Liver (tissue), 8 donors: ENCODE measurements at regions not wholly inside any gene's neighbourhood (a gene's known extent, or its start where the extent isn't known, plus 50 kb on each side); places are given as distances from the start of the nearest gene placed in this dataset.

Source experiments
- DNase-seq: peaks from one replicate; pipeline ENCODE4 v3.0.0-alpha.2; 2017; ENCODE audit warnings: low spot score
- H3K27ac ChIP-seq, 2 donors: one replicate each; pipeline ENCODE4 v1.7.0; 2013; ENCODE audit warnings: inconsistent platforms in 2 of 2, low read length in 2 of 2, control low read depth in 1 of 2, low read depth in 1 of 2, mild to moderate bottlenecking in 1 of 2
- H3K27me3 ChIP-seq, 4 donors: one replicate each; pipeline versions ENCODE4 v1.6.1 to v1.7.0; 2013; ENCODE audit warnings: low read length in 3 of 4, inconsistent platforms in 1 of 4, mild to moderate bottlenecking in 1 of 4, moderate library complexity in 1 of 4; ENCODE audit not compliant: control insufficient read depth in 4 of 4, insufficient read depth in 4 of 4
- H3K36me3 ChIP-seq, 4 donors: one replicate each; pipeline versions ENCODE4 v1.6.1 to v1.7.0; 2013; ENCODE audit warnings: low read length in 3 of 4, mild to moderate bottlenecking in 3 of 4, low read depth in 1 of 4, moderate library complexity in 1 of 4; ENCODE audit not compliant: control insufficient read depth in 4 of 4, insufficient read depth in 3 of 4
- H3K4me1 ChIP-seq, 4 donors: one replicate each; pipeline versions ENCODE4 v1.6.1 to v1.7.0; 2013; ENCODE audit warnings: low read length in 3 of 4, mild to moderate bottlenecking in 3 of 4, moderate library complexity in 1 of 4; ENCODE audit not compliant: control insufficient read depth in 4 of 4, insufficient read depth in 4 of 4
- H3K4me3 ChIP-seq, 3 donors: one replicate each; pipeline versions ENCODE4 v1.6.1 to v1.7.0; 2013; ENCODE audit warnings: low read length in 3 of 3, control low read depth in 1 of 3, low read depth in 1 of 3, mild to moderate bottlenecking in 1 of 3
- H3K9ac ChIP-seq, 2 donors: one replicate each; pipeline ENCODE4 v1.7.0; 2013; ENCODE audit warnings: low read length in 2 of 2, mild to moderate bottlenecking in 2 of 2, moderate library complexity in 2 of 2, control low read depth in 1 of 2, low read depth in 1 of 2
- H3K9me3 ChIP-seq, 4 donors: one replicate each; pipeline versions ENCODE4 v1.6.1 to v1.7.0; 2013; ENCODE audit warnings: low read length in 3 of 4; ENCODE audit not compliant: control insufficient read depth in 4 of 4
- EGR1 ChIP-seq, 2 donors: IDR thresholded peaks; 2 replicates each; pipeline ENCODE4 v1.6.1; 2016 to 2018; ENCODE audit warnings: antibody characterized with exemption in 2 of 2, low read depth in 2 of 2
- FOXA1 ChIP-seq: IDR thresholded peaks from 2 replicates; pipeline ENCODE4 v1.6.1; 2016; ENCODE audit warnings: antibody characterized with exemption
- FOXA2 ChIP-seq: IDR thresholded peaks from 2 replicates; pipeline ENCODE4 v1.6.1; 2016; ENCODE audit warnings: antibody characterized with exemption
- HNF4A ChIP-seq, 2 donors: conservative IDR thresholded peaks; 2 replicates each; pipeline ENCODE4 v1.6.1; 2016; ENCODE audit warnings: antibody characterized with exemption in 2 of 2, mild to moderate bottlenecking in 2 of 2
- HNF4G ChIP-seq: IDR thresholded peaks from 2 replicates; pipeline ENCODE4 v1.6.1; 2016; ENCODE audit warnings: antibody characterized with exemption
- JUND ChIP-seq, 2 donors: IDR thresholded peaks; 2 replicates each; pipeline ENCODE4 v1.6.1; 2016; ENCODE audit warnings: antibody characterized with exemption in 2 of 2
- NR2F2 ChIP-seq: IDR thresholded peaks from 2 replicates; pipeline ENCODE4 v1.6.1; 2016; ENCODE audit warnings: antibody characterized with exemption
- RAD21 ChIP-seq, 2 donors: IDR thresholded peaks; 2 replicates each; pipeline ENCODE4 v1.6.1; 2016; ENCODE audit warnings: antibody characterized with exemption in 2 of 2, mild to moderate bottlenecking in 2 of 2
- SP1 ChIP-seq: IDR thresholded peaks from 2 replicates; pipeline ENCODE4 v1.6.1; 2018; ENCODE audit warnings: antibody characterized with exemption, mild to moderate bottlenecking
- TAF1 ChIP-seq: conservative IDR thresholded peaks from 2 replicates; pipeline ENCODE4 v1.6.1; 2016; ENCODE audit warnings: antibody characterized with exemption, mild to moderate bottlenecking
- YY1 ChIP-seq: IDR thresholded peaks from 2 replicates; pipeline ENCODE4 v1.6.1; 2016; ENCODE audit warnings: antibody characterized with exemption, mild to moderate bottlenecking
- WGBS: extraction: QIAGEN DNeasy Blood & Tissue Kit; methylation state at CpG from one replicate; pipeline ENCODE4 v1.1.7; 2013; 5-methylcytosine and 5-hydroxymethylcytosine counted together
- TF ChIP-seq, protein P1 (sequence below): IDR thresholded peaks from 2 replicates; pipeline ENCODE4 v1.6.1; 2016; ENCODE audit warnings: antibody characterized with exemption
- TF ChIP-seq, protein P2 (sequence below): fragments of 150-350 bp; IDR thresholded peaks from 2 replicates; pipeline ENCODE4 v1.5.1; 2017; ENCODE audit warnings: improper control_type of control experiment, low read depth, low read length; ENCODE audit not compliant: missing input control
- TF ChIP-seq, protein P3 (sequence below): IDR thresholded peaks from 2 replicates; pipeline ENCODE4 v1.6.1; 2016; ENCODE audit warnings: antibody characterized with exemption
- TF ChIP-seq, protein P4 (sequence below): IDR thresholded peaks from 2 replicates; pipeline ENCODE4 v1.6.1; 2016; ENCODE audit warnings: antibody characterized with exemption, mild to moderate bottlenecking
- TF ChIP-seq, protein P5 (sequence below): IDR thresholded peaks from 2 replicates; pipeline ENCODE4 v1.6.1; 2016; ENCODE audit warnings: antibody characterized with exemption
- donor health status: healthy.
- donor health status: healthy.
- donor health status: healthy.
- donor health status: healthy.
- donor health status: healthy.

DNA sequence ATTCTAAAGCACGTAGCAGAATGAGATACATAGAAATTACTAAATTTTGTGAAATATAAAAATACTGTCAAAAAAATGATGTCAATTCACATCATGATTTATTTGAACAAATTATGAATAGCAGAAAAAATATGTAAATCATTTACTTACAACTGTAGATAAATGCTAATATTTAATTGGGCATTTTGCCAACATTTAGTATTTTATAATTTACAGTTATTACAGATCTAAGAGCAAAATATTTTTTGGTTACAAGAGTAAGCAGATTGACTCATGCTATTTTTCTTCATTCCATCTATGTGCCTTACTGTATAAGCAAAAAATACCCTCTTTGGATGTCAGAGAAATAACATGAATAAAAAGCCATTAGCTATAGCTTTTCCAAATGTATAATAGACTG lies 282.3 kb upstream of the RGS18 start:
- H3K27ac ChIP-seq = no peak overlapping the region
- no peaks in the 10 kb centered on the region for H3K9me3 ChIP-seq

DNA sequence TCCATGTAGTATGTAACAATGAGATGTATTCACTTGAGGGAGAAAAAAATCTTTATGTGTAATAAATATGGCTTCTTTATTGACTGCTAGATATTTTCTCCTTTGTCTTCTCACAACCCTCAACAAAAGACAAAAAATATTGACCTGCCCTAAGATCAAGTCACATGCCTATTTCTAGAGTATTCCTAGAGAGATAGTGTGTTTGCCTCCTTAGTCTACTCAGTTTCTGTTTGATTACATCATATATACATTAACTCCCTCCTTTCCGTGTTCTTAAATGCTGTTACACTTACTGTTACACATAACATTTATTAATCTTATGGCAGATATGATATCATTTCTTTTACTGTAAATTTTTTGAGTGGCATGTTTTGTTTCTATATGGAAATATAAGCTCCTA lies 281.6 kb upstream of the RGS18 start:
- no peaks in the 10 kb centered on the region for H3K36me3 ChIP-seq
- DNase-seq = no peak
- H3K27me3 ChIP-seq = no peaks in the 10 kb centered on the region
- H3K9ac ChIP-seq = no peak overlapping the region
- WGBS = 82% methylated on average over 1 of the region's 1 CpG
- no peak overlapping the region for H3K27ac ChIP-seq
- TF ChIP-seq FOXA1 (no peak), JUND (IDR thresholded peaks at IDR 0.05) (no peak)
- TF ChIP-seq, protein P1, sequence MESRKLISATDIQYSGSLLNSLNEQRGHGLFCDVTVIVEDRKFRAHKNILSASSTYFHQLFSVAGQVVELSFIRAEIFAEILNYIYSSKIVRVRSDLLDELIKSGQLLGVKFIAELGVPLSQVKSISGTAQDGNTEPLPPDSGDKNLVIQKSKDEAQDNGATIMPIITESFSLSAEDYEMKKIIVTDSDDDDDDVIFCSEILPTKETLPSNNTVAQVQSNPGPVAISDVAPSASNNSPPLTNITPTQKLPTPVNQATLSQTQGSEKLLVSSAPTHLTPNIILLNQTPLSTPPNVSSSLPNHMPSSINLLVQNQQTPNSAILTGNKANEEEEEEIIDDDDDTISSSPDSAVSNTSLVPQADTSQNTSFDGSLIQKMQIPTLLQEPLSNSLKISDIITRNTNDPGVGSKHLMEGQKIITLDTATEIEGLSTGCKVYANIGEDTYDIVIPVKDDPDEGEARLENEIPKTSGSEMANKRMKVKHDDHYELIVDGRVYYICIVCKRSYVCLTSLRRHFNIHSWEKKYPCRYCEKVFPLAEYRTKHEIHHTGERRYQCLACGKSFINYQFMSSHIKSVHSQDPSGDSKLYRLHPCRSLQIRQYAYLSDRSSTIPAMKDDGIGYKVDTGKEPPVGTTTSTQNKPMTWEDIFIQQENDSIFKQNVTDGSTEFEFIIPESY = no peak
- H3K9me3 ChIP-seq = no peaks in the 10 kb centered on the region
- no peaks in the 10 kb centered on the region for H3K4me1 ChIP-seq
- H3K4me3 ChIP-seq = no peak overlapping the region

More for the DNA sequence above, 282.3 kb upstream of the RGS18 start:
- Histone ChIP-seq H3K4me1 (no peaks in the 10 kb centered on the region), H3K4me3 (no peak overlapping the region), H3K9ac (no peak overlapping the region), H3K36me3 (no peaks in the 10 kb centered on the region), H3K27me3 (no peaks in the 10 kb centered on the region)
- 82% methylated on average over 1 of the region's 1 CpG for WGBS
- DNase-seq = no peak
- TF ChIP-seq FOXA1 (no peak), NR2F2 (no peak), TAF1 (no peak), RAD21 (IDR thresholded peaks at IDR 0.05) (no peak), FOXA2 (no peak), HNF4G (no peak), SP1 (no peak), HNF4A (conservative IDR thresholded peaks at IDR 0.05) (no peak), EGR1 (IDR thresholded peaks at IDR 0.05; ENCODE audit: low read depth in 2 of 2) (no peak), YY1 (no peak)
- TF ChIP-seq, protein P2, sequence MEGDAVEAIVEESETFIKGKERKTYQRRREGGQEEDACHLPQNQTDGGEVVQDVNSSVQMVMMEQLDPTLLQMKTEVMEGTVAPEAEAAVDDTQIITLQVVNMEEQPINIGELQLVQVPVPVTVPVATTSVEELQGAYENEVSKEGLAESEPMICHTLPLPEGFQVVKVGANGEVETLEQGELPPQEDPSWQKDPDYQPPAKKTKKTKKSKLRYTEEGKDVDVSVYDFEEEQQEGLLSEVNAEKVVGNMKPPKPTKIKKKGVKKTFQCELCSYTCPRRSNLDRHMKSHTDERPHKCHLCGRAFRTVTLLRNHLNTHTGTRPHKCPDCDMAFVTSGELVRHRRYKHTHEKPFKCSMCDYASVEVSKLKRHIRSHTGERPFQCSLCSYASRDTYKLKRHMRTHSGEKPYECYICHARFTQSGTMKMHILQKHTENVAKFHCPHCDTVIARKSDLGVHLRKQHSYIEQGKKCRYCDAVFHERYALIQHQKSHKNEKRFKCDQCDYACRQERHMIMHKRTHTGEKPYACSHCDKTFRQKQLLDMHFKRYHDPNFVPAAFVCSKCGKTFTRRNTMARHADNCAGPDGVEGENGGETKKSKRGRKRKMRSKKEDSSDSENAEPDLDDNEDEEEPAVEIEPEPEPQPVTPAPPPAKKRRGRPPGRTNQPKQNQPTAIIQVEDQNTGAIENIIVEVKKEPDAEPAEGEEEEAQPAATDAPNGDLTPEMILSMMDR = no peak
- TF ChIP-seq, protein P3, sequence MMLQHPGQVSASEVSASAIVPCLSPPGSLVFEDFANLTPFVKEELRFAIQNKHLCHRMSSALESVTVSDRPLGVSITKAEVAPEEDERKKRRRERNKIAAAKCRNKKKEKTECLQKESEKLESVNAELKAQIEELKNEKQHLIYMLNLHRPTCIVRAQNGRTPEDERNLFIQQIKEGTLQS = no peak
- TF ChIP-seq, protein P4, sequence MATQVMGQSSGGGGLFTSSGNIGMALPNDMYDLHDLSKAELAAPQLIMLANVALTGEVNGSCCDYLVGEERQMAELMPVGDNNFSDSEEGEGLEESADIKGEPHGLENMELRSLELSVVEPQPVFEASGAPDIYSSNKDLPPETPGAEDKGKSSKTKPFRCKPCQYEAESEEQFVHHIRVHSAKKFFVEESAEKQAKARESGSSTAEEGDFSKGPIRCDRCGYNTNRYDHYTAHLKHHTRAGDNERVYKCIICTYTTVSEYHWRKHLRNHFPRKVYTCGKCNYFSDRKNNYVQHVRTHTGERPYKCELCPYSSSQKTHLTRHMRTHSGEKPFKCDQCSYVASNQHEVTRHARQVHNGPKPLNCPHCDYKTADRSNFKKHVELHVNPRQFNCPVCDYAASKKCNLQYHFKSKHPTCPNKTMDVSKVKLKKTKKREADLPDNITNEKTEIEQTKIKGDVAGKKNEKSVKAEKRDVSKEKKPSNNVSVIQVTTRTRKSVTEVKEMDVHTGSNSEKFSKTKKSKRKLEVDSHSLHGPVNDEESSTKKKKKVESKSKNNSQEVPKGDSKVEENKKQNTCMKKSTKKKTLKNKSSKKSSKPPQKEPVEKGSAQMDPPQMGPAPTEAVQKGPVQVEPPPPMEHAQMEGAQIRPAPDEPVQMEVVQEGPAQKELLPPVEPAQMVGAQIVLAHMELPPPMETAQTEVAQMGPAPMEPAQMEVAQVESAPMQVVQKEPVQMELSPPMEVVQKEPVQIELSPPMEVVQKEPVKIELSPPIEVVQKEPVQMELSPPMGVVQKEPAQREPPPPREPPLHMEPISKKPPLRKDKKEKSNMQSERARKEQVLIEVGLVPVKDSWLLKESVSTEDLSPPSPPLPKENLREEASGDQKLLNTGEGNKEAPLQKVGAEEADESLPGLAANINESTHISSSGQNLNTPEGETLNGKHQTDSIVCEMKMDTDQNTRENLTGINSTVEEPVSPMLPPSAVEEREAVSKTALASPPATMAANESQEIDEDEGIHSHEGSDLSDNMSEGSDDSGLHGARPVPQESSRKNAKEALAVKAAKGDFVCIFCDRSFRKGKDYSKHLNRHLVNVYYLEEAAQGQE = no peak
- TF ChIP-seq, protein P1 = no peak
- TF ChIP-seq, protein P5, sequence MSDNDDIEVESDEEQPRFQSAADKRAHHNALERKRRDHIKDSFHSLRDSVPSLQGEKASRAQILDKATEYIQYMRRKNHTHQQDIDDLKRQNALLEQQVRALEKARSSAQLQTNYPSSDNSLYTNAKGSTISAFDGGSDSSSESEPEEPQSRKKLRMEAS = no peak
